Liver (tissue), 8 donors: ENCODE measurements at regions not wholly inside any gene's neighbourhood (a gene's known extent, or its start where the extent isn't known, plus 50 kb on each side); places are given as distances from the start of the nearest gene placed in this dataset.

Experiments used
- DNase-seq: peaks from one replicate; pipeline ENCODE4 v3.0.0-alpha.2; 2017; ENCODE audit warnings: low spot score
- H3K27ac ChIP-seq, 2 donors: one replicate each; pipeline ENCODE4 v1.7.0; 2013; ENCODE audit warnings: inconsistent platforms in 2 of 2, low read length in 2 of 2, control low read depth in 1 of 2, low read depth in 1 of 2, mild to moderate bottlenecking in 1 of 2
- H3K27me3 ChIP-seq, 4 donors: one replicate each; pipeline versions ENCODE4 v1.6.1 to v1.7.0; 2013; ENCODE audit warnings: low read length in 3 of 4, inconsistent platforms in 1 of 4, mild to moderate bottlenecking in 1 of 4, moderate library complexity in 1 of 4; ENCODE audit not compliant: control insufficient read depth in 4 of 4, insufficient read depth in 4 of 4
- H3K36me3 ChIP-seq, 4 donors: one replicate each; pipeline versions ENCODE4 v1.6.1 to v1.7.0; 2013; ENCODE audit warnings: low read length in 3 of 4, mild to moderate bottlenecking in 3 of 4, low read depth in 1 of 4, moderate library complexity in 1 of 4; ENCODE audit not compliant: control insufficient read depth in 4 of 4, insufficient read depth in 3 of 4
- H3K4me1 ChIP-seq, 4 donors: one replicate each; pipeline versions ENCODE4 v1.6.1 to v1.7.0; 2013; ENCODE audit warnings: low read length in 3 of 4, mild to moderate bottlenecking in 3 of 4, moderate library complexity in 1 of 4; ENCODE audit not compliant: control insufficient read depth in 4 of 4, insufficient read depth in 4 of 4
- H3K4me3 ChIP-seq, 3 donors: one replicate each; pipeline versions ENCODE4 v1.6.1 to v1.7.0; 2013; ENCODE audit warnings: low read length in 3 of 3, control low read depth in 1 of 3, low read depth in 1 of 3, mild to moderate bottlenecking in 1 of 3
- H3K9ac ChIP-seq, 2 donors: one replicate each; pipeline ENCODE4 v1.7.0; 2013; ENCODE audit warnings: low read length in 2 of 2, mild to moderate bottlenecking in 2 of 2, moderate library complexity in 2 of 2, control low read depth in 1 of 2, low read depth in 1 of 2
- H3K9me3 ChIP-seq, 4 donors: one replicate each; pipeline versions ENCODE4 v1.6.1 to v1.7.0; 2013; ENCODE audit warnings: low read length in 3 of 4; ENCODE audit not compliant: control insufficient read depth in 4 of 4
- ATF3 ChIP-seq: IDR thresholded peaks from 2 replicates; pipeline ENCODE4 v1.6.1; 2016; ENCODE audit warnings: antibody characterized with exemption
- EGR1 ChIP-seq, 2 donors: IDR thresholded peaks; 2 replicates each; pipeline ENCODE4 v1.6.1; 2016 to 2018; ENCODE audit warnings: antibody characterized with exemption in 2 of 2, low read depth in 2 of 2
- FOXA1 ChIP-seq: IDR thresholded peaks from 2 replicates; pipeline ENCODE4 v1.6.1; 2016; ENCODE audit warnings: antibody characterized with exemption
- GABPA ChIP-seq, 2 donors: IDR thresholded peaks in 1 of 2; conservative IDR thresholded peaks in 1 of 2; 2 replicates each; pipeline ENCODE4 v1.6.1; 2016; ENCODE audit warnings: antibody characterized with exemption in 2 of 2, mild to moderate bottlenecking in 1 of 2, moderate library complexity in 1 of 2
- HNF4G ChIP-seq: IDR thresholded peaks from 2 replicates; pipeline ENCODE4 v1.6.1; 2016; ENCODE audit warnings: antibody characterized with exemption
- JUND ChIP-seq, 2 donors: IDR thresholded peaks; 2 replicates each; pipeline ENCODE4 v1.6.1; 2016; ENCODE audit warnings: antibody characterized with exemption in 2 of 2
- NR2F2 ChIP-seq: IDR thresholded peaks from 2 replicates; pipeline ENCODE4 v1.6.1; 2016; ENCODE audit warnings: antibody characterized with exemption
- RAD21 ChIP-seq, 2 donors: IDR thresholded peaks; 2 replicates each; pipeline ENCODE4 v1.6.1; 2016; ENCODE audit warnings: antibody characterized with exemption in 2 of 2, mild to moderate bottlenecking in 2 of 2
- RXRA ChIP-seq, 2 donors: IDR thresholded peaks; 2 replicates each; pipeline ENCODE4 v1.6.1; 2017 to 2018; ENCODE audit warnings: antibody characterized with exemption in 2 of 2, mild to moderate bottlenecking in 1 of 2
- SP1 ChIP-seq: IDR thresholded peaks from 2 replicates; pipeline ENCODE4 v1.6.1; 2018; ENCODE audit warnings: antibody characterized with exemption, mild to moderate bottlenecking
- TAF1 ChIP-seq: conservative IDR thresholded peaks from 2 replicates; pipeline ENCODE4 v1.6.1; 2016; ENCODE audit warnings: antibody characterized with exemption, mild to moderate bottlenecking
- WGBS: extraction: QIAGEN DNeasy Blood & Tissue Kit; methylation state at CpG from one replicate; pipeline ENCODE4 v1.1.7; 2013; 5-methylcytosine and 5-hydroxymethylcytosine counted together
- TF ChIP-seq, protein P1 (sequence below): IDR thresholded peaks from 2 replicates; pipeline ENCODE4 v1.6.1; 2016; ENCODE audit warnings: antibody characterized with exemption
- TF ChIP-seq, protein P2 (sequence below): IDR thresholded peaks from 2 replicates; pipeline ENCODE4 v1.6.1; 2016; ENCODE audit warnings: antibody characterized with exemption, mild to moderate bottlenecking
- TF ChIP-seq, protein P3 (sequence below): fragments of 150-350 bp; IDR thresholded peaks from 2 replicates; pipeline ENCODE4 v1.5.1; 2017; ENCODE audit warnings: improper control_type of control experiment, low read depth, low read length; ENCODE audit not compliant: missing input control
- donor health status: healthy.
- donor health status: healthy.
- donor health status: healthy.
- donor health status: healthy.
- donor health status: healthy.

- WGBS: 76% methylated on average over 6 of the region's 6 CpGs
- Histone ChIP-seq H3K4me1 (no peaks in the 10 kb centered on the region), H3K27me3 (no peaks in the 10 kb centered on the region), H3K27ac (no peak overlapping the region), H3K9me3 (peaks cover 0 to 3% (median 0%) of the 10 kb centered on the region in 4 donors), H3K36me3 (no peaks in the 10 kb centered on the region), H3K9ac (no peak overlapping the region), H3K4me3 (no peak overlapping the region)
- TF ChIP-seq, protein P1, sequence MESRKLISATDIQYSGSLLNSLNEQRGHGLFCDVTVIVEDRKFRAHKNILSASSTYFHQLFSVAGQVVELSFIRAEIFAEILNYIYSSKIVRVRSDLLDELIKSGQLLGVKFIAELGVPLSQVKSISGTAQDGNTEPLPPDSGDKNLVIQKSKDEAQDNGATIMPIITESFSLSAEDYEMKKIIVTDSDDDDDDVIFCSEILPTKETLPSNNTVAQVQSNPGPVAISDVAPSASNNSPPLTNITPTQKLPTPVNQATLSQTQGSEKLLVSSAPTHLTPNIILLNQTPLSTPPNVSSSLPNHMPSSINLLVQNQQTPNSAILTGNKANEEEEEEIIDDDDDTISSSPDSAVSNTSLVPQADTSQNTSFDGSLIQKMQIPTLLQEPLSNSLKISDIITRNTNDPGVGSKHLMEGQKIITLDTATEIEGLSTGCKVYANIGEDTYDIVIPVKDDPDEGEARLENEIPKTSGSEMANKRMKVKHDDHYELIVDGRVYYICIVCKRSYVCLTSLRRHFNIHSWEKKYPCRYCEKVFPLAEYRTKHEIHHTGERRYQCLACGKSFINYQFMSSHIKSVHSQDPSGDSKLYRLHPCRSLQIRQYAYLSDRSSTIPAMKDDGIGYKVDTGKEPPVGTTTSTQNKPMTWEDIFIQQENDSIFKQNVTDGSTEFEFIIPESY: no peak
- TF ChIP-seq, protein P2, sequence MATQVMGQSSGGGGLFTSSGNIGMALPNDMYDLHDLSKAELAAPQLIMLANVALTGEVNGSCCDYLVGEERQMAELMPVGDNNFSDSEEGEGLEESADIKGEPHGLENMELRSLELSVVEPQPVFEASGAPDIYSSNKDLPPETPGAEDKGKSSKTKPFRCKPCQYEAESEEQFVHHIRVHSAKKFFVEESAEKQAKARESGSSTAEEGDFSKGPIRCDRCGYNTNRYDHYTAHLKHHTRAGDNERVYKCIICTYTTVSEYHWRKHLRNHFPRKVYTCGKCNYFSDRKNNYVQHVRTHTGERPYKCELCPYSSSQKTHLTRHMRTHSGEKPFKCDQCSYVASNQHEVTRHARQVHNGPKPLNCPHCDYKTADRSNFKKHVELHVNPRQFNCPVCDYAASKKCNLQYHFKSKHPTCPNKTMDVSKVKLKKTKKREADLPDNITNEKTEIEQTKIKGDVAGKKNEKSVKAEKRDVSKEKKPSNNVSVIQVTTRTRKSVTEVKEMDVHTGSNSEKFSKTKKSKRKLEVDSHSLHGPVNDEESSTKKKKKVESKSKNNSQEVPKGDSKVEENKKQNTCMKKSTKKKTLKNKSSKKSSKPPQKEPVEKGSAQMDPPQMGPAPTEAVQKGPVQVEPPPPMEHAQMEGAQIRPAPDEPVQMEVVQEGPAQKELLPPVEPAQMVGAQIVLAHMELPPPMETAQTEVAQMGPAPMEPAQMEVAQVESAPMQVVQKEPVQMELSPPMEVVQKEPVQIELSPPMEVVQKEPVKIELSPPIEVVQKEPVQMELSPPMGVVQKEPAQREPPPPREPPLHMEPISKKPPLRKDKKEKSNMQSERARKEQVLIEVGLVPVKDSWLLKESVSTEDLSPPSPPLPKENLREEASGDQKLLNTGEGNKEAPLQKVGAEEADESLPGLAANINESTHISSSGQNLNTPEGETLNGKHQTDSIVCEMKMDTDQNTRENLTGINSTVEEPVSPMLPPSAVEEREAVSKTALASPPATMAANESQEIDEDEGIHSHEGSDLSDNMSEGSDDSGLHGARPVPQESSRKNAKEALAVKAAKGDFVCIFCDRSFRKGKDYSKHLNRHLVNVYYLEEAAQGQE: no peak
- no peak for DNase-seq
Observed at GRCh38 chr3:25171897-25172296, 256.2 kb upstream of the RARB start.

- Histone ChIP-seq H3K36me3 (no peaks in the 10 kb centered on the region), H3K9ac (no peak overlapping the region), H3K4me1 (no peaks in the 10 kb centered on the region), H3K27me3 (no peaks in the 10 kb centered on the region), H3K9me3 (peaks cover 0 to 3% (median 0%) of the 10 kb centered on the region in 4 donors), H3K27ac (no peak overlapping the region), H3K4me3 (no peak overlapping the region)
- WGBS: 24% methylated on average over 1 of the region's 1 CpG
- TF ChIP-seq SP1: no peak
- TF ChIP-seq RAD21 (IDR thresholded peaks at IDR 0.05): no peak
- no peak for TF ChIP-seq HNF4G
- TF ChIP-seq JUND (IDR thresholded peaks at IDR 0.05): no peak
- TF ChIP-seq FOXA1: no peak
- no peak for TF ChIP-seq NR2F2
- no peak for TF ChIP-seq TAF1
- DNase-seq: no peak
Observed at GRCh38 chr3:25173606-25174005, 254.5 kb upstream of the RARB start.

- no peaks in the 10 kb centered on the region for H3K4me1 ChIP-seq
- no peak overlapping the region for H3K27ac ChIP-seq
- 90% methylated on average over 13 of the region's 13 CpGs for WGBS
- no peak overlapping the region for H3K9ac ChIP-seq
- H3K36me3 ChIP-seq: no peaks in the 10 kb centered on the region
- H3K4me3 ChIP-seq: no peak overlapping the region
- peaks cover 0 to 1% (median 0%) of the 10 kb centered on the region in 4 donors for H3K9me3 ChIP-seq
- H3K27me3 ChIP-seq: no peaks in the 10 kb centered on the region
- no peak for DNase-seq
- TF ChIP-seq HNF4G: no peak
- TF ChIP-seq JUND (IDR thresholded peaks at IDR 0.05): no peak
- no peak for TF ChIP-seq NR2F2
- TF ChIP-seq, protein P2: no peak
- no peak for TF ChIP-seq RXRA (IDR thresholded peaks at IDR 0.05)
- no peak for TF ChIP-seq ATF3
- no peak for TF ChIP-seq EGR1 (IDR thresholded peaks at IDR 0.05; ENCODE audit: low read depth in 2 of 2)
- no peak for TF ChIP-seq GABPA (IDR thresholded peaks at IDR 0.05 in 1 of 2, conservative IDR thresholded peaks at IDR 0.05 in 1 of 2)
- TF ChIP-seq FOXA1: no peak
- TF ChIP-seq SP1: no peak
- TF ChIP-seq, protein P3, sequence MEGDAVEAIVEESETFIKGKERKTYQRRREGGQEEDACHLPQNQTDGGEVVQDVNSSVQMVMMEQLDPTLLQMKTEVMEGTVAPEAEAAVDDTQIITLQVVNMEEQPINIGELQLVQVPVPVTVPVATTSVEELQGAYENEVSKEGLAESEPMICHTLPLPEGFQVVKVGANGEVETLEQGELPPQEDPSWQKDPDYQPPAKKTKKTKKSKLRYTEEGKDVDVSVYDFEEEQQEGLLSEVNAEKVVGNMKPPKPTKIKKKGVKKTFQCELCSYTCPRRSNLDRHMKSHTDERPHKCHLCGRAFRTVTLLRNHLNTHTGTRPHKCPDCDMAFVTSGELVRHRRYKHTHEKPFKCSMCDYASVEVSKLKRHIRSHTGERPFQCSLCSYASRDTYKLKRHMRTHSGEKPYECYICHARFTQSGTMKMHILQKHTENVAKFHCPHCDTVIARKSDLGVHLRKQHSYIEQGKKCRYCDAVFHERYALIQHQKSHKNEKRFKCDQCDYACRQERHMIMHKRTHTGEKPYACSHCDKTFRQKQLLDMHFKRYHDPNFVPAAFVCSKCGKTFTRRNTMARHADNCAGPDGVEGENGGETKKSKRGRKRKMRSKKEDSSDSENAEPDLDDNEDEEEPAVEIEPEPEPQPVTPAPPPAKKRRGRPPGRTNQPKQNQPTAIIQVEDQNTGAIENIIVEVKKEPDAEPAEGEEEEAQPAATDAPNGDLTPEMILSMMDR: no peak
- TF ChIP-seq, protein P1: no peak
- TF ChIP-seq RAD21 (IDR thresholded peaks at IDR 0.05): no peak
Observed at GRCh38 chr3:25174251-25174650, 253.8 kb upstream of the RARB start.
